Neuronal stem cell (in vitro differentiated cells): ENCODE measurements at regions not wholly inside any gene's neighbourhood (a gene's known extent, or its start where the extent isn't known, plus 50 kb on each side); places are given as distances from the start of the nearest gene placed in this dataset.

Source experiments
- DNase-seq: peaks from one replicate; pipeline ENCODE4 v3.0.0-alpha.2; 2013; ENCODE audit warnings: low spot score
- H2AFZ ChIP-seq: one replicate; pipeline ENCODE4 v1.6.1; 2013; ENCODE audit warnings: mild to moderate bottlenecking, low read length, inconsistent platforms
- H2AK5ac ChIP-seq: 2 replicates; pipeline ENCODE4 v1.6.1; 2013; ENCODE audit warnings: low read depth, mild to moderate bottlenecking, inconsistent platforms, low read length, moderate library complexity, mixed read lengths
- H2BK120ac ChIP-seq: 2 replicates; pipeline ENCODE4 v1.6.1; 2013; ENCODE audit warnings: low read depth, mild to moderate bottlenecking, inconsistent platforms, low read length, moderate library complexity, mixed read lengths
- H2BK12ac ChIP-seq: one replicate; pipeline ENCODE4 v1.6.1; 2013; ENCODE audit warnings: low read length, inconsistent platforms
- H2BK15ac ChIP-seq: 2 replicates; pipeline ENCODE4 v1.6.1; 2013; ENCODE audit warnings: mild to moderate bottlenecking, low read length, inconsistent platforms, mixed read lengths
- H2BK5ac ChIP-seq: one replicate; pipeline ENCODE4 v1.6.1; 2013; ENCODE audit warnings: inconsistent platforms, mild to moderate bottlenecking, low read length, moderate library complexity
- H3K14ac ChIP-seq: one replicate; pipeline ENCODE4 v1.6.1; 2013; ENCODE audit warnings: low read length, inconsistent platforms
- H3K18ac ChIP-seq: 2 replicates; pipeline ENCODE4 v1.6.1; 2013; ENCODE audit warnings: low read length, inconsistent platforms
- H3K23ac ChIP-seq: 2 replicates; pipeline ENCODE4 v1.6.1; 2013; ENCODE audit warnings: low read depth, mild to moderate bottlenecking, mixed read lengths, low read length, inconsistent platforms; ENCODE audit not compliant: poor library complexity
- H3K27ac ChIP-seq: replicated peaks from 3 replicates; pipeline ENCODE4 v1.5.1; 2013; ENCODE audit warnings: low read length, inconsistent platforms
- H3K27me3 ChIP-seq, 3 experiments: 2 replicates each; pipeline ENCODE4 v1.6.1; 2013; ENCODE audit warnings: low read length in 3 of 3, mild to moderate bottlenecking in 2 of 3, inconsistent platforms in 1 of 3, low read depth in 1 of 3, mixed read lengths in 1 of 3, moderate library complexity in 1 of 3; ENCODE audit not compliant: control insufficient read depth in 3 of 3, insufficient read depth in 3 of 3
- H3K36me3 ChIP-seq, 2 donors: replicated peaks in 1 of 2; 2 replicates each; pipeline ENCODE4 v1.6.1; 2013; ENCODE audit warnings: low read length in 2 of 2; ENCODE audit not compliant: control insufficient read depth in 2 of 2, insufficient read depth in 2 of 2
- H3K4ac ChIP-seq: 2 replicates; pipeline ENCODE4 v1.6.1; 2013; ENCODE audit warnings: inconsistent platforms, mild to moderate bottlenecking, low read length, moderate library complexity
- H3K4me1 ChIP-seq, 2 donors: 1 replicate in 1 of 2; 2 replicates in 1 of 2; pipeline ENCODE4 v1.6.1; 2013; ENCODE audit warnings: low read length in 2 of 2, low read depth in 1 of 2; ENCODE audit not compliant: control insufficient read depth in 2 of 2, insufficient read depth in 1 of 2
- H3K4me2 ChIP-seq: one replicate; pipeline ENCODE4 v1.6.1; 2013; ENCODE audit warnings: mild to moderate bottlenecking, low read length, inconsistent platforms; ENCODE audit not compliant: insufficient read depth, poor library complexity, severe bottlenecking
- H3K4me3 ChIP-seq, 2 donors: 2 replicates each; pipeline ENCODE4 v1.5.1; 2013; ENCODE audit warnings: low read length in 2 of 2, mild to moderate bottlenecking in 2 of 2, inconsistent platforms in 1 of 2, moderate library complexity in 1 of 2
- H3K79me1 ChIP-seq: one replicate; pipeline ENCODE4 v1.6.1; 2013; ENCODE audit warnings: low read depth, mild to moderate bottlenecking, inconsistent platforms, low read length, moderate library complexity
- H3K9ac ChIP-seq: one replicate; pipeline ENCODE4 v1.6.1; 2013; ENCODE audit warnings: mild to moderate bottlenecking, low read depth, low read length, inconsistent platforms; ENCODE audit not compliant: poor library complexity
- H3K9me3 ChIP-seq, 2 donors: replicated peaks in 1 of 2; 2 replicates each; pipeline versions ENCODE3 to v1.6.1; 2013; ENCODE audit warnings: low read length in 2 of 2, mild to moderate bottlenecking in 2 of 2, inconsistent platforms in 1 of 2, low read depth in 1 of 2, mixed read lengths in 1 of 2, moderate library complexity in 1 of 2; ENCODE audit not compliant: control insufficient read depth in 2 of 2, insufficient read depth in 1 of 2
- H4K8ac ChIP-seq: one replicate; pipeline ENCODE4 v1.6.1; 2013; ENCODE audit warnings: low read depth, mild to moderate bottlenecking, inconsistent platforms, low read length, moderate library complexity
- H4K91ac ChIP-seq: one replicate; pipeline ENCODE4 v1.6.1; 2013; ENCODE audit warnings: low read length, low read depth, mild to moderate bottlenecking, inconsistent platforms; ENCODE audit not compliant: poor library complexity
- WGBS, 2 donors: extraction: QIAGEN DNeasy Blood & Tissue Kit; methylation state at CpG; one replicate each; pipeline ENCODE4 v1.1.7; 2013; ENCODE audit warnings: missing lambda C conversion rate in 2 of 2, mixed read lengths in 1 of 2; ENCODE audit not compliant: insufficient read length in 2 of 2, insufficient replicate concordance in 1 of 2; ENCODE audit errors: extremely low coverage in 2 of 2; 5-methylcytosine and 5-hydroxymethylcytosine counted together

- no peak overlapping the region for H3K4me2 ChIP-seq
- no peak overlapping the region for H3K4ac ChIP-seq
- no peak overlapping the region for H3K4me3 ChIP-seq
- no peak for DNase-seq
- no peak overlapping the region for H2AFZ ChIP-seq
- peaks cover 0 to 15% (median 0%) of the 10 kb centered on the region in 3 experiments for H3K27me3 ChIP-seq
- no peak overlapping the region for H2BK5ac ChIP-seq
- H2BK12ac ChIP-seq = no peak overlapping the region
- no peak overlapping the region for H3K27ac ChIP-seq
- no peak overlapping the region for H2BK15ac ChIP-seq
- H3K18ac ChIP-seq = no peak overlapping the region
- no peak overlapping the region for H3K14ac ChIP-seq
- H2BK120ac ChIP-seq = no peak overlapping the region
- H3K23ac ChIP-seq = no peak overlapping the region
- no peak overlapping the region for H4K91ac ChIP-seq
- WGBS, 2 donors = no CpG with 5 or more reads among the region's 2 CpGs
- H3K9ac ChIP-seq = no peak overlapping the region
- no peak overlapping the region for H4K8ac ChIP-seq
- H3K36me3 ChIP-seq = no peaks in the 10 kb centered on the region
- no peaks in the 10 kb centered on the region for H3K4me1 ChIP-seq
- no peaks in the 10 kb centered on the region for H3K79me1 ChIP-seq
- no peaks in the 10 kb centered on the region for H3K9me3 ChIP-seq
- H2AK5ac ChIP-seq = no peak overlapping the region
These were observed 86.6 kb downstream of the XIST start for GRCh38 chrX:73765776-73766430.

- H3K14ac ChIP-seq = no peak overlapping the region
- H4K8ac ChIP-seq = no peak overlapping the region
- H2AK5ac ChIP-seq = no peak overlapping the region
- no peaks in the 10 kb centered on the region for H3K27me3 ChIP-seq
- no peak overlapping the region for H3K4me2 ChIP-seq
- H2AFZ ChIP-seq = no peak overlapping the region
- H3K79me1 ChIP-seq = no peaks in the 10 kb centered on the region
- H3K4ac ChIP-seq = no peak overlapping the region
- no peak overlapping the region for H3K18ac ChIP-seq
- no peak overlapping the region for H2BK12ac ChIP-seq
- H3K27ac ChIP-seq = no peak overlapping the region
- no peak overlapping the region for H3K23ac ChIP-seq
- no peak overlapping the region for H2BK15ac ChIP-seq
- DNase-seq = no peak
- no peaks in the 10 kb centered on the region for H3K4me1 ChIP-seq
- H2BK5ac ChIP-seq = no peak overlapping the region
- WGBS, 2 donors = no CpG with 5 or more reads among the region's 6 CpGs
- no peak overlapping the region for H3K9ac ChIP-seq
- H2BK120ac ChIP-seq = no peak overlapping the region
- no peak overlapping the region for H4K91ac ChIP-seq
- no peaks in the 10 kb centered on the region for H3K36me3 ChIP-seq
- no peak overlapping the region for H3K4me3 ChIP-seq
- no peaks in the 10 kb centered on the region for H3K9me3 ChIP-seq
These were observed 94.3 kb downstream of the XIST start for GRCh38 chrX:73758250-73758649.
